GM21576 (cell line): ENCODE measurements at regions not wholly inside any gene's neighbourhood (a gene's known extent, or its start where the extent isn't known, plus 50 kb on each side); places are given as distances from the start of the nearest gene placed in this dataset.

Experiments used
- ATAC-seq: cut with Tn5 transposase; IDR thresholded peaks from one replicate; pipeline ENCODE4 v1.9.1; 2021; ENCODE audit warnings: mild to moderate bottlenecking, moderate library complexity; ENCODE audit not compliant: unreplicated experiment

DNA sequence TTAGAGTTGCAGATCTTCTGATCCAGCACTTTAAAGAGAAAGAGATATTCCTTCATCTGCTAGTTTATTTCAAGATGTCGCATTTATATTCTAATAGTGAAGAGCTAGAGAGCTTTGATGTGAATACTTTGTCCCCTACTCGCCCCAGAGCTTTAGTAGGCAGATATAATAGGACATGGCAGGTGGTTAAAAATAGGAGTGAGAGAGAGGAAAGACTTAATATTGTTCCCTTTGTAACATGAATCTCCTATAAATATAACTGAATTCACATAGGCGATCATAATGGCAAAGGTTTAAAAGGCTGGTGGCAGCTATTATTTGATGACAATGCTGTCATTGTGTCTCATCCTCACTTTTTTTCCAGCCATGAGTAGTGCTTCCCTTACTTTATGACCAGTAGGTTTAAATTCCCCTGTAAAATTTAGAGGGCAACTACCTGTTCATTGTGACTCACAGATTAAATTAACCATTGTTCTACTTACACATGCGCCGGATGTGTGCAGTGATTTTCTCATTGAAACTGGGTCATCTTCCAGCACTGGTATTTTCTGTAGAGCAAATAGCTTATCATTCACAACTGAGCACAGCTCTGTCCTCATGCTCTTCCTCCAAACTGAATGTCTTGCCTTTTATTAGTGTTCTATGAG, 906.7 kb upstream of the CELF2 start:
- no peak for ATAC-seq

- no peak for ATAC-seq
These were observed 899.5 kb upstream of the CELF2 start for GRCh38 chr10:10118131-10118530.

DNA sequence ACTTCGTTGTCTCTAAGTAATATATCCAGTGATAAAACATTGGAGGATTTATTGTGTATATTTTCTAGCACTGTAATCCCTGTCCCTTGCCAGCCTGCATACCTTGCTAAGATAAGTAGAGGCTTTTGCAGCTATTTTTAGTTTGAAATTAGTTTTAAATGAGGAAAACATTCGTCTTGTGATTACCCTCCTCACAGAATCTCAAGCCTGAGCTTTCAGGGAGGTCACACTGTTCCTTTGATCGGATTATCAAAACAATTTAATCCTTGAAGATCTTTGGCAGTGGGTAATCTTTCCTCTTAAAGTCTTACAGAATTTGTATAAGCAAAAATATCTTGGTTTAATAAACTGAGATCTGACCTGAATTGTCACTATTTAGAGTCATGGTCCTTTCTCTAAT, 897.0 kb upstream of the CELF2 start:
- no peak for ATAC-seq

DNA sequence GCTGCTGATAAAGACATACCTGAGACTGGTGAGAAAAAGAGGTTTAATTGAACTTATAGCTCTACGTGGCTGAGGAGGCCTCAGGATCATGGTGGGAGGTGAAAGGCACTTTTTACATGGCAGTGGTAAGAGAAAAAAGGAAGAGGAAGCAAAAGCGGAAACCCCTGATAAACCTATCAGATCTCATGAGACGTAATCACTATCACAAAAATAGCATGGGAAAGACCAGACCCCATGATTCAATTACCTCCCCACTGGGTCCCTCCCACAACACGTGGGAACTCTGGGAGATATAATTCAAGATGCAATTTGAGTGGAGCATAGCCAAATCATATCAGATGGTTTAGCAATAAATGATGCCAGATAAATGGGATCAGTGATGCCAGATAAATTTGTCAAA, 892.0 kb upstream of the CELF2 start:
- no peak for ATAC-seq

GRCh38 chr10:10126218-10126617, 891.5 kb upstream of the CELF2 start:
- no peak for ATAC-seq

GRCh38 chr10:10128387-10128786, 889.3 kb upstream of the CELF2 start:
- no peak for ATAC-seq

GRCh38 chr10:10130686-10131085, 887.0 kb upstream of the CELF2 start:
- ATAC-seq, result no peak

GRCh38 chr10:10132009-10132408, 885.7 kb upstream of the CELF2 start:
- ATAC-seq, result no peak

- ATAC-seq, result no peak
These were observed 884.4 kb upstream of the CELF2 start for GRCh38 chr10:10133281-10133680.

DNA sequence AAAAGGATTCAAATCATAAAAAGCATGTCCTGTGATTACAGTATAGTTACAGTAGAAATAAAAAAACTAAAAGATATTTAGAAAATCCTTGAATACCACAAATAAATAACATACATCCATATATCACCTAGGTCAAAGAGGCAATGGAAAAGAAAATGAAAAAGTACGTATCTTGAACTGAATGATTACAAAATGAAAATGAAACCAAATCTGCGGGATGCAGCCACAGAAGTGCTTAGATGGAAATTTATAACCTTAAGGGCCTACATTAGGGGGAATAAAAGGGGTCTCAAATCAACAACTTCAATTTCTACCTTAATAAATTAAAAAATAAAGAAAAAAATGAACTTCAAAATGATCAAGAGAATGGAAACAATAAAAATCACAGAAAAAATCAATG, 879.0 kb upstream of the CELF2 start:
- ATAC-seq, result no peak

- ATAC-seq, result no peak
These were observed 875.8 kb upstream of the CELF2 start for GRCh38 chr10:10141782-10142382.

GRCh38 chr10:10146604-10147003, 871.1 kb upstream of the CELF2 start:
- no peak for ATAC-seq

- ATAC-seq, result no peak
These were observed 867.8 kb upstream of the CELF2 start for GRCh38 chr10:10149899-10150298.

DNA sequence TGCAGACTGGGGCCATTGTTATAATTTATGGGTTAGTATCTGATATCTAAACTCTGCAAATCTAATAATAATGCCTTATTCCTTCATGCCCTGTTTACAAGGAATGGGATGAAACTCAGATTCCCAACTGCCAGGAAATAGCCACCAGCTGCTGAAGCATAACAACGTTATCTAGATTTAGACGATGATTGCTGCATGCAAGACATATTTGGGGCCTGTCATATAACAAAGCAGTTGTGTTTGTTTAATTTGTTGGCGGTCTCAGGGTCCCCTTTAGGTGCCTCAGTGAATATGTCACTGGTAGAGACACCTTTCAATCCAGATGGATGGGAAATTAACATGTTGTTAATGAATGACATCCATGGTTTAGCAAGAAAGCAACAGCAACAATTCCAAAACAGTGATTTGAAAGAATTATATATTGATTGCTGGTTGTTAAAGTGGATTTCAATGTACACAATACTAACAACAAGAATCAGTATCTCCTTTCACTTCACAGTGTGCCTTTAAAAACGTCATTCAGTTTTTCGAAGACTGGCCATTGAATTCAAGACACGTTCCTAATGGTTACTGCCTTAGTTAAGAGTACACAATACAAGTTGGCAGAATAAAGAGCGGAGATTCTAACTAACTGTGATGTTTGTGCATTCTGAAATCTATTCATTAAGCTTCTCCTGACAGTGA, 860.6 kb upstream of the CELF2 start:
- ATAC-seq, result no peak

DNA sequence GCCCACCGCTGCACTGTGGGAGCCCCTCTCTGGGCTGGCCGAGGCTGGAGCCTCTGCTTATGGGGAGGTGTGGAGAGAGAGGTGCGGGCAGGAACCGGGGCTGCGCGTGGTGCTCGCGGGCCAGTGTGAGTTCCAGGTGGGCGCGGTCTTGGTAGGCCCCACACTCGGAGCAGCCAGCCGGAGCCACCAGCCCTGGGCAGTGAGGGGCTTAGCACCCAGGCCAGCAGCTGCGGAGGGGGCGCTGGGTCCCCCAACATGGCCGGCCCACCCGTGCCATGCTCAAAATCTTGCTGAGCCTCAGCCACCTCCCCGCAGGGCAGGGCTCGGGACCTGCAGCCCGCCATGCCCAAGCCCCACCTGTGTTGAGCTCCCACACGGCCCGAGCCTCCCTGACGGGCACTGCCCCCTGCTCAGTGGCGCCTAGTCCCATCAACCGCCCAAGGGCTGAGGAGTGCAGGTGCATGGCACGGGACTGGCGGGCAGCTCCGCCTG, 856.8 kb upstream of the CELF2 start:
- ATAC-seq, result no peak

DNA sequence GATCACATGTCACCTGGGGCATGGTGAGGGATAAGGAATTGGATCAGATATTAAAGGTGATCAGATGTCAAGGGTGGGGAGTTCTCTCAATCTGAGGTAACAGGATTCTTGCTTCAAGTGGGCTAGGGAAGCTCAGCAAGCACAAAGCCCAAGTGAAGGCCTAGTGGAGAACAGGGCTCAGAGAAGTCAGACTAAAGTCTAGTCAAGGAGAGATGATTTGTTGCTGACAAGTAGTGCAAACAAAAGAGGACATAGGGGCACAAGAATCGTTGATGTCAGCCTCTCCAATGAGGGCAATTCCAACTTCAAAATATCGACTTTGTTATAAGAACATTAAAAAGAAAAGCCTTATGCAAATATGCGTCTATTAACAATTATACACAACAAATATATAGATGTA, 852.8 kb upstream of the CELF2 start:
- ATAC-seq, result no peak

DNA sequence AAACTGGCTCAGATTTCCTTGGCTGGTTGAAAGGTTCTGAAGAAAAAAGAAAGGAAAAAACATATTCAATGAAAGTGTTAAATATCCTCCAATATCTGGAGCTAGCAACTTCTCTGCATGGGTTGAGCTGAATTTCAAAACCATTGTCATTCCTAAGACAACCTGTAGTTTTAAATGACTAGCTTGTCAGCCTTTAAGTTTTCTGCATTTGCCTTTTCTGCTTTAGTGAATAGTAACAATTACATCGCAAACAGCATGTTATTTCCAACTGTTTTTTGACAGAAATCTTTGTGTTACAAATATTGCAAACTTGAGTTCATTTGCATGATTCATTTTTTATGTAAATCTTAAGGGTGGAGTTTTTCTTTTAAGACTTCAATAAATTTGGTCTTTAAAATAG, 852.3 kb upstream of the CELF2 start:
- no peak for ATAC-seq

GRCh38 chr10:10178476-10178875, 839.2 kb upstream of the CELF2 start:
- ATAC-seq, result no peak

DNA sequence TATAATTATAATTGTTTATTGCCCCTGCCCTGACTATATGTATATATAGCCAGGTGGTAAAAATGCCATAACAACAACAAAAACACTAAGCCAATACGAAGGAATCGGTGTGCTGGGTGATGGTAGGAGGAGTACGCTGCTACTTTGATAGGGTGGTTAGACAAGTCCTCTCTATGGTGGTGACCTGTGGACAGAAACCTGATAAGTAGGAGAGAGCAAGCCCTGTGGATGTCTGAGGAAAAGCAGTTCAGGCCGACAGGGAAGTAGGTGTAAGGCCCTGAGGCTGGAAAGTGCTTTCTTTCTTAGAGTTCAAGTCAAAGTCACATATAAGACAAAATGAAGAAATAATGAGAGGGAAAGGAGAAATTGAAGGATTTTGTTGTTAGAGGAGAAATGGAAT, 823.8 kb upstream of the CELF2 start:
- no peak for ATAC-seq

GRCh38 chr10:10196701-10197100, 821.0 kb upstream of the CELF2 start:
- no peak for ATAC-seq

DNA sequence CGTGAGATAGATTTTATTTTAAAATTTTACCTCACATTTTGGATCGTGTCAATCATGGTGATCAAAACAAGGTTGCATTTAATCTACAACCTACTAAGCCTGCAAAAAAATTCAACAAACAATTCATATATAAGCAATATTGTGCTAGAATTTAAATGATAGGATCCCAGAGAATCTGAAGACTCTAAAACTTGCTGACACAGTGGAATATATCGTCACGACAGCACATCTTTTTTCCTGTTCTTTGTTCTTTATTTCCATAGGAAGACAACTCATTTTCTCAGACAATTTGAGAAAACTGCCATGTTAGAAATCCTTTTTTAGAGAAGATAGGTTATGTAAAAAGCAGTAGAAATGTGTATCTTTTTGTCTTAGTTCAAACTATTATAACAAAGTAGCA, 820.2 kb upstream of the CELF2 start:
- ATAC-seq, result no peak

GRCh38 chr10:10198363-10198762, 819.3 kb upstream of the CELF2 start:
- no peak for ATAC-seq
